ENCODE measurements at regions not wholly inside any gene's neighbourhood (a gene's known extent, or its start where the extent isn't known, plus 50 kb on each side); places are given as distances from the start of the nearest gene placed in this dataset.
"Not testable (repeated sequence)": the region's sequence is repeated elsewhere in the genome, so short reads cannot be mapped to it uniquely, and the experiment has no call there.

GRCh38 chr10:33483816-33484190 is 149.3 kb upstream of the NRP1 start:
- Histone ChIP-seq H3K36me3 (no peaks in the 10 kb centered on the region), H3K4me1 (peaks cover 0 to 23% (median 6%) of the 10 kb centered on the region in 3 donors), H3K27me3 (no peaks in the 10 kb centered on the region), H3K27ac (no peak overlapping the region), H3K9me3 (no peaks in the 10 kb centered on the region), H3K4me3 (no peak overlapping the region)
- intact Hi-C loops (cut with DNase I) = no loop called here
- 90 to 96% methylated on average over 2 to 3 of the region's 3 CpGs for WGBS, 2 donors
- no peak for TF ChIP-seq POLR2A (IDR thresholded peaks at IDR 0.05)
- TF ChIP-seq, protein P1, sequence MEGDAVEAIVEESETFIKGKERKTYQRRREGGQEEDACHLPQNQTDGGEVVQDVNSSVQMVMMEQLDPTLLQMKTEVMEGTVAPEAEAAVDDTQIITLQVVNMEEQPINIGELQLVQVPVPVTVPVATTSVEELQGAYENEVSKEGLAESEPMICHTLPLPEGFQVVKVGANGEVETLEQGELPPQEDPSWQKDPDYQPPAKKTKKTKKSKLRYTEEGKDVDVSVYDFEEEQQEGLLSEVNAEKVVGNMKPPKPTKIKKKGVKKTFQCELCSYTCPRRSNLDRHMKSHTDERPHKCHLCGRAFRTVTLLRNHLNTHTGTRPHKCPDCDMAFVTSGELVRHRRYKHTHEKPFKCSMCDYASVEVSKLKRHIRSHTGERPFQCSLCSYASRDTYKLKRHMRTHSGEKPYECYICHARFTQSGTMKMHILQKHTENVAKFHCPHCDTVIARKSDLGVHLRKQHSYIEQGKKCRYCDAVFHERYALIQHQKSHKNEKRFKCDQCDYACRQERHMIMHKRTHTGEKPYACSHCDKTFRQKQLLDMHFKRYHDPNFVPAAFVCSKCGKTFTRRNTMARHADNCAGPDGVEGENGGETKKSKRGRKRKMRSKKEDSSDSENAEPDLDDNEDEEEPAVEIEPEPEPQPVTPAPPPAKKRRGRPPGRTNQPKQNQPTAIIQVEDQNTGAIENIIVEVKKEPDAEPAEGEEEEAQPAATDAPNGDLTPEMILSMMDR (IDR thresholded peaks at IDR 0.05) = no peak
- no peak for DNase-seq

DNA sequence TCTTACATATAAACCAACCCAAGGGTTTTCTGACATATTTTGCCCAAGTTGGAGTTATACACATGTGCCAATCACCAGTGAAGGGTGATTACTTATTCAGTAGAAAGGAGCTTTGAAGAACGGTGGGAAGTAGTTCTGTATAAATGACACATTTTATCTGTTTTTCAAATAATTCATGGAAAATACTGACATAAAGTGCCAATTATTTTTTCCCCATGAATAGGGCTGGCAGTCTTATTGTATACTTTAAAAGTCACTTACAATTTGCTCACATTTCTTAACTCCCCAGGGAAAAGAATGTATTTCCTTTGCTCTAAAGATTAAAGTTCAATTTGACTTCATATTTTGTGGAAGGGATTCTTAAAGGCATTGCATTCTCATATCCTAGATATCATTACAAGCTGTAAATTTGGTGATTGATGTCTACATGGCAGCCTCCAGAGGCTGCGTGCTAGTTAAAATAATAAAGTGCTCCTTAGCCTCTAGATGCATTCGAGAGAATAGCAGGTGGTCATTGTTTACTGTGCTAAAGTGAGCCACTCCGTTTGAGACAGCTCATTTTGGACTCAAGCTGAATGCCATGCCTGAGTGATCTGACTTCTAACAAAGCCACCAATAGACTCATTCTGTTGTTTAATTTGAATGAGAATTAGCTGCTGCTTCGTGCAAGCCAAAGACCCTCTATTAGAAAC is 148.8 kb upstream of the NRP1 start:
- H3K27ac ChIP-seq = no peak overlapping the region
- H3K4me1 ChIP-seq = peaks cover 0 to 23% (median 6%) of the 10 kb centered on the region in 3 donors
- no peaks in the 10 kb centered on the region for H3K36me3 ChIP-seq
- WGBS, 2 donors = 61% methylated on average over 5 of the region's 5 CpGs
- no peak for TF ChIP-seq POLR2A (IDR thresholded peaks at IDR 0.05)
- TF ChIP-seq, protein P1 (IDR thresholded peaks at IDR 0.05) = no peak
- DNase-seq = no peak
- H3K4me3 ChIP-seq = no peak overlapping the region
- intact Hi-C loops (cut with DNase I) = no loop called here
- no peaks in the 10 kb centered on the region for H3K27me3 ChIP-seq
- H3K9me3 ChIP-seq = no peaks in the 10 kb centered on the region

DNA sequence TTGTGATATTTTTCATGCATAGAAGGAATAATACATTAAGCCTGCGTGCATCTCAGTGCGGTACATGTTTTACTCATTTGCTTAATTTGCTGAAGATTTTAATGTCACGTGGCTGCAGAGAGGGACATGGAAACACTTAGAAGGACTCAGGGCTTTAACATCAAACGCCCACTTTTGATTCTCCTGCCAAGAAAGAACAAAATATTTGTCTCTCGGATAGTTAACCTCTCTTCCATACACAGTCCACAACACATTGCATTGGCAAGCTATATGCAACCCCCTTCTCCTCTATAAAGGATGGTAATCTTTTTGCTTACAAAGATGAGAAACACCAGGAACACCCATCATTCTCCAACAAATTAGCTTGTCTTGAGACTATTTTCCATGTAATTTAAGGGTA is 148.0 kb upstream of the NRP1 start:
- no peak for TF ChIP-seq POLR2A (IDR thresholded peaks at IDR 0.05)
- TF ChIP-seq, protein P1 (IDR thresholded peaks at IDR 0.05) = no peak
- H3K4me3 ChIP-seq = no peak overlapping the region
- no peaks in the 10 kb centered on the region for H3K9me3 ChIP-seq
- intact Hi-C loops (cut with DNase I) = no loop called here
- peaks cover 0 to 23% (median 6%) of the 10 kb centered on the region in 3 donors for H3K4me1 ChIP-seq
- WGBS, 2 donors = 65 to 76% methylated on average over 5 of the region's 5 CpGs
- DNase-seq = no peak
- H3K36me3 ChIP-seq = no peaks in the 10 kb centered on the region
- H3K27ac ChIP-seq = no peak overlapping the region
- no peaks in the 10 kb centered on the region for H3K27me3 ChIP-seq

GRCh38 chr10:33481184-33481583 is 146.7 kb upstream of the NRP1 start:
- no peak overlapping the region for H3K27ac ChIP-seq
- H3K36me3 ChIP-seq = no peaks in the 10 kb centered on the region
- TF ChIP-seq, protein P1 (IDR thresholded peaks at IDR 0.05) = no peak
- TF ChIP-seq POLR2A (IDR thresholded peaks at IDR 0.05) = no peak
- WGBS, 2 donors = 80 to 100% methylated on average over 1 of the region's 1 CpG
- no peaks in the 10 kb centered on the region for H3K27me3 ChIP-seq
- intact Hi-C loops (cut with DNase I) = no loop called here
- H3K4me1 ChIP-seq = peaks cover 0 to 11% (median 0%) of the 10 kb centered on the region in 3 donors
- DNase-seq = no peak
- no peaks in the 10 kb centered on the region for H3K9me3 ChIP-seq
- H3K4me3 ChIP-seq = no peak overlapping the region

- H3K9me3 ChIP-seq; DNase-seq; H3K27ac ChIP-seq; intact Hi-C loops (cut with DNase I); H3K27me3 ChIP-seq; H3K4me1 ChIP-seq; H3K4me3 ChIP-seq; H3K36me3 ChIP-seq: not testable (repeated sequence)
- WGBS, 2 donors = no CpG with 5 or more reads among the region's 24 CpGs
Observed at GRCh38 chr10:33480417-33480816, 145.9 kb upstream of the NRP1 start.

GRCh38 chr10:33478675-33479125 is 144.2 kb upstream of the NRP1 start:
- no peak for TF ChIP-seq POLR2A (IDR thresholded peaks at IDR 0.05)
- TF ChIP-seq, protein P1 (IDR thresholded peaks at IDR 0.05) = no peak
- intact Hi-C loops (cut with DNase I) = no loop called here
- H3K4me1 ChIP-seq = no peaks in the 10 kb centered on the region
- no peaks in the 10 kb centered on the region for H3K9me3 ChIP-seq
- no peaks in the 10 kb centered on the region for H3K27me3 ChIP-seq
- DNase-seq = no peak
- WGBS, 2 donors = 66 to 77% methylated on average over 5 of the region's 5 CpGs
- no peaks in the 10 kb centered on the region for H3K36me3 ChIP-seq
- no peak overlapping the region for H3K27ac ChIP-seq
- H3K4me3 ChIP-seq = no peak overlapping the region
